GM19468 (cell line): ENCODE measurements at regions not wholly inside any gene's neighbourhood (a gene's known extent, or its start where the extent isn't known, plus 50 kb on each side); places are given as distances from the start of the nearest gene placed in this dataset.
"Not testable (repeated sequence)": the region's sequence is repeated elsewhere in the genome, so short reads cannot be mapped to it uniquely, and the experiment has no call there.

Source experiments
- ATAC-seq: cut with Tn5 transposase; IDR thresholded peaks from one replicate; pipeline ENCODE4 v1.9.1; 2021; ENCODE audit warnings: mild to moderate bottlenecking, moderate library complexity, moderate number of reproducible peaks; ENCODE audit not compliant: unreplicated experiment; ENCODE audit errors: extremely low read depth

DNA sequence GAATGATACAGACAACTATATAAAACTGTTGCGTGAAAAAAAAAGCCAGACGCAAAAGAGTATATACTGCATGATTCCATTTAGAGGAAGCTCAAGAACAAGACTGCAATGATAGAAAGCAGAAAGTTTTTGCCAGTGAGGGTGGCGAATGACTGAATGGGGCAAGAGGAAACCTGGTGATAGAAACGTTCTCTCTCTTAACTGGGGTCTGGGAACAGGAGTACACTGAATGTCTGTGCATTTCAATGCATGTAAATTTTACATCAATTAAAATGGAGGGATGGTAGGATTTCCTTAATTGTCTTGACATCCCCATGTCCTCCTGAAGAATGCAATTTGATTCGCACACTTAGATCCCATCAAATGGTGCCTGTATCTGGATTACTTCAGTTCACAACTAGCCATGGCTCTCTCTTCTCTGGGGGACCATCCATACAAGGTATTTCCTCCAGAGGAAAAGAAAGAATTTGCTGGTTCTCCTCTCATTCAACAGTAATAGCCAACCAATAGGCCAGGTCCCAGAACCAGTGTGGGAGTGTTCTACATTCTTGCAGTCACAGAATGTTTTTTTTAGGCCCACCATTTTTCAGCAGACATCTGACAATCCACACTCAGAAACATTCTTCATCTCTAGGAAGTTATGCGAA, 221.0 kb upstream of the KLF14 start:
- ATAC-seq: no peak

DNA sequence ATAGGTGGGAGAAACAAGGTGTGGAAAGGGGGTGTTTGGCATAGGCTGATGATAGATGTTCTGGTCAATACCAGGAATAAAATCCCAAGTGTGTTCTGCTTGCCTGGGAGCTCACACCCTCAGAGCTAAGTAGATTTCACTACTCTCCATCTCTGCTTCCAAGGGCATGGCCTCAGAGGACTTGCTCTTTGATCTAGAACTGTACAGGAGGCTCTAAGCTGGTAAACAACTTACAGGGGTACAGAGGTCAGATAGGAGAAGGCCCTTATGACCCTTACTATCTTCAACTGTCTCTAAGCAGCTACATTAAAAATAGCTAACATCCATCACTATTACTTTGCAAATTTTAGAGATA, 221.5 kb upstream of the KLF14 start:
- no peak for ATAC-seq

DNA sequence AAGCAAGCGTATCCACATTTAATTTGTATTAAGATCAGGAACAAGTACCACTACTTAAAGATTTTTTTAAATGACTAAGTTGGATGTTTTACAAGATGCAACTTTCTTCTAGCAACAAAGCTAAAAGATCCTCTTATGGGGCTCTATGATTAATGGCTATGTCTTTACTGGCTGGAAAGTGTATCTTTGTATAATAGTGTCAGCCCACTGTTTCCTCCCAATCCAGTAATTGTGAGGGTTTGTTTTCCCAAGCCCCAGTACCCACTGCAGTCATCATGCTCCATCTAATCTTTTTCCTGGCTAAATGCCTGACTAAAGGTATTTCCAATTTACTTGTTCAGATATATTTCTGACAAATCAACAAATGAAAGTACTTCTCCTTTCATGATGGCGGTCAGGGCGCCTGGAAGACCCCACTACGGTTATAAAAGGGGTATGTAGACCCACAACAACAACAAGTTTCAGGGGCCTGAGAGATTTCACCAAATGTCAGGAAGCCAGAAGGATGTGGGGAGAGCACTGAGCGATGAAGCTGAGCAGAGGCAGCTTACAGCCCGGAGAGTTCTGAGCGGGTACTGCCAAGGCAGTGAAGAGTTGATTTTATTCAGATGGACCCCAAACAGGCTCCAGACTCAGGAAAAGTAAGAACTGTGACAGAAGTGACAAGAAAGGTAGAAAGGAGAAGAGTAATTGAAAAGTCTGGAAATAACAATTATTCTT, 222.6 kb upstream of the KLF14 start:
- ATAC-seq: no peak

DNA sequence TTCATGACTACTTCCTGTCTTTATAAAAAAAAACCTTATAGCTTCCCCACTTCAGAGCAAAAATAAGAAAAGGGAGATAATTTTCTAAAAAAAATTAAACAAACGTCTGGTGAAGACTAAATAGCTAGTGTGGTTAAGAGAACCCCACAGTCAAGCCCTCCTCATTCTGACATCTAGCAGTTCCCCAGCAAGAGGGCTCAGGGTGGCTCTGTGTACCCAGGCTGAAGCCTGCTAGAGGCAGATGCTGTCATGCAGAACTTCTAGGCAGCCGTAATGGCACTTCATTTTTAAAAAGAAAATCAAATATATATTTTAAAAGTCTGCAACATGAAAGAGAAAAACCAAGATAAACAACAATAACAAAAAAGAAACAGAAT, 223.1 kb upstream of the KLF14 start:
- no peak for ATAC-seq

GRCh38 chr7:130957722-130958435, 223.9 kb upstream of the KLF14 start:
- ATAC-seq: not testable (repeated sequence)

DNA sequence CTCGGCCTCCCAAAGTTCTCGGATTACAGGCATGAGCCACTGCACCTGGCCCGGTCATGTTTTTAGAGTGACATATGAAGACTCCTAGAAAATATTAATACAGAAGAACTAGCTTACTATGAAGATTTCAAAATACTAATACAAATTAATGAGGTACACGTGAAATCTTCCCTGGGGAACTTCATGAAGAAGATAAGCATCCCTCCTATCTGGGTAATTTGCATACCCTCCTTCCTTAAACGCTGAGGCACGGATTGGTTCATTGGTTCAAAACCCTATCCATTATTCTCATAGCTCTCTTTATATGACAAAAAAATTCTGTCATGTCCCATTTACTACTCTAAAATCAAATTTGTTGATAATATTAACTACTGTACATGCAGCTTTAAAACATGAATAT, 224.8 kb upstream of the KLF14 start:
- no peak for ATAC-seq

GRCh38 chr7:130959743-130960207, 225.8 kb upstream of the KLF14 start:
- no peak for ATAC-seq

GRCh38 chr7:130960208-130960988, 226.4 kb upstream of the KLF14 start:
- no peak for ATAC-seq

GRCh38 chr7:130961128-130961601, 227.2 kb upstream of the KLF14 start:
- peak; percentile 62 for ATAC-seq

- ATAC-seq: no peak
Measured at GRCh38 chr7:130962109-130962508, 228.1 kb upstream of the KLF14 start.

DNA sequence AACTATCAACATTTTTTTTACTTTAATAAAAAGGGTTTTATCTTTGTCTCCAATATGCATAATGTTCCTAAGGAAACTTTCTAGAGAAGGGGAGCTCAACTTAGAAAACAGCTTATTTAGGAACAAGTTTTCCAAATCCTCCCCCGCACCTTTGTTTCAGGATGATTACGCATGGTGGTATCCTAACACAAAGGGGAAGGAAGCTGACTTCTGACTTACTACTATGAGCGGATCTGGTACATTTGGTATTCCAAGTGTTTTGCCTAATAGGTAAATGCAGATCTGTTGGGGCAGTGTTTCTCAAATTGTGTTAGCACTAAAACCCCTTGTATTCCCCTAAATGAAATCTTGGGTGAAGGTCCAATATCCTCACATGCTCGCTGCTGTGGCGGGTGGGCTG, 229.3 kb upstream of the KLF14 start:
- no peak for ATAC-seq

GRCh38 chr7:130965515-130965914, 231.5 kb upstream of the KLF14 start:
- ATAC-seq: no peak

DNA sequence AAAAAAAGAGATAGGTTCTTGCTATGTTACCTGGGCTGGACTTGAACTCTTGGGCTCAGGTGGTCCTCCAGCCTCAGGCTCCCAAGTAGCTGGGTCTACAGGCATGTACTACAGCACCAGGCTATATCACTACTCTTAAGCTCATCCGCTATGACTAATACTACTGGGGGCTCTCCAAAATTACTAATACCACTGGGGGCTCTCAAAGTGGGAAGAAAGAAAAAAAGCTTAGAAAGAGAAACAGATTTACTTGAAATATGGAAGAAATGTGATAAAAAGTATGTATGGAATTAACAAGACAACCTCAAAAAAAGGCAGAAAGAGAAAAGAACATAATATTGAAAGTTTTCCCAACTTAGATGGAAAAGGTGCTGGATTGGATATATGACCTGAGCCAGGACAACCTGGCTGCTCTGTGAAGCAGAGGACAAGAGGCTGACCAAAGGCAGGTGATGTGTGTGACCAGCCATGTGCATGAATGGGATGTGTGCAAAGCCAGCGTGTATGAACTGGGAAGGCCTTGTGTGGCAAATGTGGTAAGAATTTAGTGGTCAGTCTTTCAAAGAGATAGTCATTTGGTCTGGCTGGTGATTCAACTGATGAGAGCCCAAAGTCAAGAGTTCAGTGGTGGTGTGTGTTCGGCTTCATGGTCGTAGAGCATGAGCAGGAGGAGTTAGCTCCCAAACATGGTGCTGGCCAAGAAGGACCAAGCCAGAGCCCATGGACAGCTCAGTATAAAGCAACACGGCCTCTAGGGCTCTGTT, 232.4 kb upstream of the KLF14 start:
- no peak for ATAC-seq

- ATAC-seq: no peak
Measured at GRCh38 chr7:130970196-130970595, 236.2 kb upstream of the KLF14 start.

DNA sequence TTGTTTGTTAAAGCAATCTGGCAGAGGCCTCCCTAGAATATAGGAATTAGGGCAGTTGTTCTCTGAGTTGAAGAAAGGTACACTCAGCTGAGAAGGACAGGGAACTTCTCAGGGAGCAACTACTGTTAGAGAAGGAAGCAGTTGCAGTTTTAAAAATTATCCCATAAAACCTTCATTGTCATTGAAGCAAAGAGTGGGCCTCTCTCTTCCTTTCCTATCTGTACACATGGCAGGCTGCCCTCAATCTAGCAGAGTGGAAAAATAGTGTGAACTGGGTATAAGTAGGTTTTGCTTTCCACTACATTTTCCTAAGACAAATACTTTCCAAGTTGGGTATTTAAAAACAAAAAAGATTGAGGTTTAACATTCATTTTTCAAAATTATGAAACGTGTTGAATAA, 236.7 kb upstream of the KLF14 start:
- no peak for ATAC-seq

- ATAC-seq: no peak
Measured at GRCh38 chr7:130971297-130971696, 237.3 kb upstream of the KLF14 start.

- ATAC-seq: no peak
Measured at GRCh38 chr7:130972201-130972600, 238.2 kb upstream of the KLF14 start.

GRCh38 chr7:130973637-130974036, 239.6 kb upstream of the KLF14 start:
- no peak for ATAC-seq

DNA sequence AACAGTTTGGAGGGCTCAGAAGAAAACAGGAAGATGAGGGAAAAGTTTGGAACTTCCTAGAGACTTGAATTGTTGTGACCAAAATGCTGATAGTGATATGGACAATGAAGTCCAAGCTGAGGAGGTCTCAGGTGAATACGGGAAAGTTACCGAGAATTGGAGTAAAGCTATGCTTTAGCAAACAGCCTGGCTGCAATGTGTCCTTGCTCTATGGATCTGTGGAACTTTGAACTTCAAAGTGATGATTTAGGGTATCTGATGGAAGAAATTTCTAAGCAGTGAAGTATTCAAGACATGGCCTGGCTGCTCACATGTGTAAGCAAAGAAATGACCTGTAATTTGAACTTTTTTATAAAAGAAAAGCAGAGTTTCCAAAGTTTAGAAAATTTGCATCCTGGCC, 240.2 kb upstream of the KLF14 start:
- no peak for ATAC-seq

DNA sequence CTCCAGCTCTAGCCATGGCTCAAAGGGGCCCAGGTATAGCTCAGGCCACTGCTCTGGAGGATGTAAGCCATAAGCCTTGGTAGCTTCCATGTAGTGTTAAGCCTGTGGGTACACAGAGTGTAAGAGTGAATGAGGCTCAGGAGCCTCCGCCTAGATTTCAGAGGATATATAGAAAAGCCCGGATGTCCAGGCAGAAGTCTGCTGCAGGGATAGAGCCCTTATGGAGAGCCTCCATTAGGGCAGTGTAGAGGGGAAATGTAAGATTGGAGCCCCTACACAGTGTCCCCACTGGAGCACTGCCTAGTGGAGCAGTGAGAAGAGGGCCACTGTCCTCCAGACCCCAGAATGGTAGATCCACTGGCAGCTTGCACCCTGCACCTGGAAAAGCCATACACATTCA, 240.8 kb upstream of the KLF14 start:
- no peak for ATAC-seq
